ENCODE measurements at regions not wholly inside any gene's neighbourhood (a gene's known extent, or its start where the extent isn't known, plus 50 kb on each side); places are given as distances from the start of the nearest gene placed in this dataset.
"Not testable (repeated sequence)": the region's sequence is repeated elsewhere in the genome, so short reads cannot be mapped to it uniquely, and the experiment has no call there.

DNA sequence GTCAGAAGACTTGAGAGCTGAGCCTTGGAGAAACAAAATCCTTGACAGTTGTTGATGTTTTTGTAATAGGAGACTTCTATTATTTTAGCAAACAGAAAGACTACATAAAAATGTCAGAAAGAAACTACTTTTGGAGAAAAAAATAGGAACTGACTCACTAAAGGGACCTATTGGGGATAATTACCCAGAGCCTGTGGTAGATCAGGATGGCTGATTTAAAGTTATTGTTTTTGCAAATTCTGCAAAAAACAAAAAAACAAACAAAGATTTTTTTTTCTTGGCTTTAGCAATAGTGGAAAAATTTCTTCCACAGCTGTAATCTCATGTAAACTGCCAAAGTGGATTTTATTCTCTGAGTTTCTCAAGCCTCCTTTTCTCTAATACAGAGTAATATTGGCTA is 101.5 kb upstream of the SATB1 start:
- no peak for ATAC-seq

DNA sequence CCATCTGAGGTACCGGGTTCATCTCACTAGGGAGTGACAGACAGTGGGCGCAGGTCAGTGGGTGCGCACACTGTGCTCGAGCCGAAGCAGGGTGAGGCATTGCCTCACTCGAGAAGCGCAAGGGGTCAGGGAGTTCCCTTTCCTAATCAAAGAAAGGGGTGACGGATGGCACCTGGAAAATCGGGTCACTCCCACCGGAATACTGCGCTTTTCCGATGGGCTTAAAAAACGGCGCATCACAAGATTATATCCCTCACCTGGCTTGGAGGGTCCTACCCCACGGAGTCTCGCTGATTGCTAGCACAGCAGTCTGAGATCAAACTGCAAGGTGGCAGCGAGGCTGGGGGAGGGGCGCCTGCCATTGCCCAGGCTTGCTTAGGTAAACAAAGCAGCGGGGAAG is 91.0 kb upstream of the SATB1 start:
- DNase-seq, POLR2A ChIA-PET, H3K27me3 Mint-ChIP-seq, ATAC-seq, H3K27ac Mint-ChIP-seq: not testable (repeated sequence)
- H3K9me3 Mint-ChIP-seq, result peaks cover 0 to 13% (median 3%) of the 10 kb centered on the region in 9 donors
- peak overlapping the region in 1 of 10 donors; percentile 41 for H3K4me3 Mint-ChIP-seq
- H3K4me1 Mint-ChIP-seq, result peaks cover 2 to 14% (median 8%) of the 10 kb centered on the region in 4 donors
- H3K36me3 Mint-ChIP-seq, result peaks cover 4 to 23% (median 12%) of the 10 kb centered on the region in 3 donors

More for the DNA sequence above, 101.5 kb upstream of the SATB1 start:
- peaks cover 3 to 41% (median 27%) of the 10 kb centered on the region in 9 donors for H3K9me3 Mint-ChIP-seq
- no peak overlapping the region for H3K27ac Mint-ChIP-seq
- POLR2A ChIA-PET, result no interaction called here
- peaks cover 0 to 19% (median 7%) of the 10 kb centered on the region in 4 donors for H3K4me1 Mint-ChIP-seq
- H3K4me3 Mint-ChIP-seq, result no peak overlapping the region
- H3K27me3 Mint-ChIP-seq, result no peaks in the 10 kb centered on the region
- no peak for DNase-seq
- H3K36me3 Mint-ChIP-seq, result peaks cover 54 to 78% (median 66%) of the 10 kb centered on the region in 3 donors

DNA sequence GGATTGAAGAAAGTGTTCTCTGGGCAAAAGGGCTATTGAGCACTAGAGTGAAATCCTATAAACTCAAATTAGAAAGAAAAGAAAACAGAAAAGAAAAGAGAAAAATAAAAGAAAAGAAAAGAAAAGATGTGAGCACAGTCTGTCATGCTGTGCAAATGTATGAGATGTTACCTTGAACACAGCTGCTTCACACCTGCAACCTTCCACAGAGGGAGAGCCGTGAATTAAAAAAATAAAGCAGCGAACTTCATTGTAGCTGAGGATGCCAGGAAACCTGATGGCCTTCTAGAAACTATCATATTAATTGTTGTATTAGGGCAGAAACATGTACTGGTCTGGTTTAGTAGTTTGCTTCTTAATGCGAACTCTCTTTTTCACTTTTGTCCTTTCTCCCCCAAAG is 88.0 kb upstream of the SATB1 start:
- H3K4me3 Mint-ChIP-seq, result no peak overlapping the region
- H3K27me3 Mint-ChIP-seq, result no peaks in the 10 kb centered on the region
- DNase-seq (no peak), ATAC-seq (no peak)
- peaks cover 15 to 26% (median 15%) of the 10 kb centered on the region in 3 donors for H3K36me3 Mint-ChIP-seq
- peaks cover 0 to 13% (median 0%) of the 10 kb centered on the region in 9 donors for H3K9me3 Mint-ChIP-seq
- H3K27ac Mint-ChIP-seq, result no peak overlapping the region
- H3K4me1 Mint-ChIP-seq, result peaks cover 7 to 32% (median 19%) of the 10 kb centered on the region in 4 donors
- POLR2A ChIA-PET, result no interaction called here

DNA sequence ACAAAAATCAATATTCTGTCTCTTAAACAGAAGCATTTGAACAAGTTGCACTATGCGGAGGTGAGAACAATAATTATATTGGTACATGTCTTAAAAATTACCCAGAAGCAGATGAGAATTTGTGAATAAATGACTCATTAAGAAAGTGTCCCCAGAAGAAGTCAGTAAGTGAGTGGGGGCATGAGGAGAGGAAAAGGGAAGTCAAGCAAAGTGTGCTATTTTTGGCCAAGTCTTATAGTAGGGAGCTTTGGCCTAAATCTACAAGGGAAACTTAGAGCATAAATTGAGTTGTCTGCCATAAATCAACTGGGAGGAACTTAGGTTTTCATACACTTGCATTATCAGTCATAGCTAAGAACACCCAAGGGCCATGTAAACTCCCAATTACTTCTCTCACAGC is 86.9 kb upstream of the SATB1 start:
- Mint-ChIP-seq H3K4me1 (peaks cover 7 to 34% (median 22%) of the 10 kb centered on the region in 4 donors), H3K36me3 (peaks cover 15 to 29% (median 15%) of the 10 kb centered on the region in 3 donors), H3K27me3 (no peaks in the 10 kb centered on the region), H3K4me3 (no peak overlapping the region), H3K27ac (peak overlapping the region in 4 of 10 donors; percentile 8 to 46 (median 20)), H3K9me3 (peaks cover 0 to 13% (median 0%) of the 10 kb centered on the region in 9 donors)
- no peak for ATAC-seq
- POLR2A ChIA-PET, result no interaction called here
- no peak for DNase-seq

DNA sequence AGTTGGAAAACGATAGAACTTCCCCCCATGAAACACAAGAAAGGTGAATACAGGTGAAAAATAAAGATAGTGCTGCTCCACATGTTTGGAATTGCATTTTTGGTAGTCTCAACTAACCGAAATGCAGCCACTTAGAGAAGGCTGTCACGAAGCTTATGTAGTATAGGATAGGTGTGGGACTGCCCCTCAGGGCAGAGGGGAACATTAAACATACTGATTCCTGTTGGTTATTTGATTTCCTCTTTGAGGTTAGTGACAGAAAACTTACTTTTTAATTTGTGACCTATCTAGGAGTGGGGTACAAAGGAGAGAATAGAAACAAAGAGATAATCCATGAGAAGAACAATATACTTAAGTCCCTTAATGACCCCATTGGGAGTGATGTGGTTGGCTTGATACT is 85.8 kb upstream of the SATB1 start:
- peaks cover 0 to 13% (median 0%) of the 10 kb centered on the region in 9 donors for H3K9me3 Mint-ChIP-seq
- DNase-seq (no peak), ATAC-seq (no peak)
- H3K27me3 Mint-ChIP-seq, result no peaks in the 10 kb centered on the region
- H3K4me3 Mint-ChIP-seq, result no peak overlapping the region
- POLR2A ChIA-PET, result no interaction called here
- peaks cover 7 to 45% (median 24%) of the 10 kb centered on the region in 4 donors for H3K4me1 Mint-ChIP-seq
- peak overlapping the region in 2 of 10 donors; percentile 21 to 27 for H3K27ac Mint-ChIP-seq
- peaks cover 15 to 32% (median 18%) of the 10 kb centered on the region in 3 donors for H3K36me3 Mint-ChIP-seq

DNA sequence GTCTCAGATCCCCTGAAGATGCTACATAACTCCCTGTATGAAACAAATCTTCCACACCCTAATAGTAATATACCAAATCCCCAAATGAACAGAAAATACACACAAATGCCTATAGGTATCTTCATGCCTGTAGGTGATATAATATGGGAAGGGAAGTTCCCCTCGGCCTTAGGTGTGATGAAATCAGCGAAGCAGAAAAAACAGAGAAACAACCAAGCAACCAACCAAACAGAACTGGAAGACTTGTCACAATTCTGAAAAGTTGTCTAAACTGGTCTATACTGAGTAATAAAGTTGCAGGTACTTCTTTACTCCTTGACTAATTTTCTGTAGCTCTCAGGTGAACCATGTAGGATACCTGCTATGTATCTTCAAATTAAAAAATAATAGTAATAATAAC is 82.2 kb upstream of the SATB1 start:
- H3K4me1 Mint-ChIP-seq, result peaks cover 8 to 48% (median 23%) of the 10 kb centered on the region in 4 donors
- no peaks in the 10 kb centered on the region for H3K27me3 Mint-ChIP-seq
- H3K27ac Mint-ChIP-seq, result peak overlapping the region in 1 of 10 donors; percentile 23
- no peak for DNase-seq
- POLR2A ChIA-PET, result no interaction called here
- peaks cover 0 to 11% (median 0%) of the 10 kb centered on the region in 9 donors for H3K9me3 Mint-ChIP-seq
- H3K36me3 Mint-ChIP-seq, result peaks cover 15 to 32% (median 16%) of the 10 kb centered on the region in 3 donors
- ATAC-seq, result no peak
- H3K4me3 Mint-ChIP-seq, result no peak overlapping the region

DNA sequence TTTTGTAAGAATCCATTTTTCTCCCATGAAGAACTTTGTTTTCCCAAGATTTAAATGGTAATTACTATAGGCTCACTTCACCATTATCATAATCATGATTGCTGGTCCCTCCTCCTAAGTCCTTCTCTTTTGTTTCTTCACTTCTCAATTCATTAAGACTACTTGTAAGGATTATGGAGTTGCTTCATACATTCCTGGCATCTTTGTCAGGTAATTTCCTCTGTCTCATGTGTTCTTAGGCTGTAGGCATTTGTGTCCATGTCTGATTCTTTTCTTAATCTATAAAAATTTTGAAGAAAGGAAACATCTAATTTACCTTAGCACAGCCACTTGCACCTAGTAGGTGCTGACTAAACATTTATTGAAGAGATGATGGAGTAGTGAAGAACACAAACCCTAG is 79.9 kb upstream of the SATB1 start:
- peaks cover 13 to 50% (median 23%) of the 10 kb centered on the region in 4 donors for H3K4me1 Mint-ChIP-seq
- DNase-seq, result no peak
- peaks cover 7 to 18% (median 10%) of the 10 kb centered on the region in 3 donors for H3K36me3 Mint-ChIP-seq
- H3K9me3 Mint-ChIP-seq, result peaks cover 0 to 11% (median 0%) of the 10 kb centered on the region in 9 donors
- no peaks in the 10 kb centered on the region for H3K27me3 Mint-ChIP-seq
- H3K27ac Mint-ChIP-seq, result no peak overlapping the region
- no peak for ATAC-seq
- POLR2A ChIA-PET, result no interaction called here
- H3K4me3 Mint-ChIP-seq, result no peak overlapping the region

DNA sequence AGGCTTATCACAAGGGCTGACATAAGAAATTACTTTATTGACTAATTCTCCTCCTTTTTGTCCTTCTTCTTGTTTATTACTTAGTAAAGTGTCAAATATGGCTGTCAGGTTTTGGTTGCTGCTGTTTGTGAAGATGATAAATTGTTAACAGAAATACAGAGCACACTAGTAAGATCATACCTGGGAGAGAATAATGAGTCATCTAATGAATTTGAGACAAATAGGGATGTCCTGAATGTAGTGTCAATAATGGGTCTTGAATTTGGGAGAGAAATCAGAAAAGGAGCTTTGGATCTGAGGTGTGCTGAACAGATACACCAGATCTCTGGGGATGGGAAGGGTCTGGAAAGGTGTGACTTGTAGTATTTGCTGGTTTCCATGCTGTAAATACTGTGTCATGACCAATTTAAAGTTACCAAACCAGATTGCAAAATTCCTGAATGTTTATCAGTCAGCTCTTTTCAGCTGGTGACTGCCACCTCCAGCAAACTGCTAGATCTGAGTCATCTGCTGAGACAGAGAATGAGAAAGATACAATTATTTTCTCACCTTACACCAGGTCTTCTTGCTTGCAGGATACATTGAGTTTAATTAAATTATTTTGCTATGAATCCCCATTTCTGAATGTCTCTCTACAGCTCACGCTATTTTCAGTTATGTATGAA is 76.7 kb upstream of the SATB1 start:
- POLR2A ChIA-PET, result interaction anchor here (0.5 kb wide), 1 partner anchor 50 kb away, joined by 8 read pairs; no protein-coding TSS in a partner anchor
- no peaks in the 10 kb centered on the region for H3K9me3 Mint-ChIP-seq
- no peaks in the 10 kb centered on the region for H3K27me3 Mint-ChIP-seq
- peaks cover 0 to 23% (median 10%) of the 10 kb centered on the region in 3 donors for H3K36me3 Mint-ChIP-seq
- no peak overlapping the region for H3K4me3 Mint-ChIP-seq
- peaks cover 16 to 59% (median 41%) of the 10 kb centered on the region in 4 donors for H3K4me1 Mint-ChIP-seq
- ATAC-seq (no peak), DNase-seq (no peak)
- peak overlapping the region in 6 of 10 donors; percentile 17 to 65 (median 39) for H3K27ac Mint-ChIP-seq

DNA sequence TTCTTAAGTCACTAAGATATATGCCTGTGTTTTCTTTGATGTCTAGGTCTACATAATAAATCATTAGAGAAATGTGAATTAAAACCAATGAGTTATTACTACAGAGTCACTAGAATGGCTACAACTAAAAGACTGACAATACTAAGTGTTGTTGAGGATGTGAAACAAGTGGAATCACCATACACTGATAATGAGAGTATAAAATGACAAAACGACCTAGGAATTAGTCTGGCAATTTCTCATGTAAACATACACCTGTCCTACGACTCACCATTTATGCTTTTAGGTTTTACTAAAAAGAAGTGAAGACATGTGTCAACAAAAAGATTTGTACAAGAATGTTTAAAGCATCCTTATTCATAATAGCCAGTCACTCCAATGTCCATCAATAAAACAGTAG is 75.2 kb upstream of the SATB1 start:
- POLR2A ChIA-PET, result interaction anchor here (0.5 kb wide), 1 partner anchor 1936 kb away, joined by 3 read pairs; no protein-coding TSS in a partner anchor
- peaks cover under 1 to 15% (median 8%) of the 10 kb centered on the region in 3 donors for H3K36me3 Mint-ChIP-seq
- no peak for ATAC-seq
- H3K27me3 Mint-ChIP-seq, result no peaks in the 10 kb centered on the region
- H3K4me1 Mint-ChIP-seq, result peaks cover 16 to 49% (median 41%) of the 10 kb centered on the region in 4 donors
- peak overlapping the region in 2 of 10 donors; percentile 3 to 44 for H3K4me3 Mint-ChIP-seq
- no peak for DNase-seq
- H3K9me3 Mint-ChIP-seq, result peaks cover 0 to 3% (median 0%) of the 10 kb centered on the region in 9 donors
- peak overlapping the region in 6 of 10 donors; percentile 18 to 90 (median 32) for H3K27ac Mint-ChIP-seq

DNA sequence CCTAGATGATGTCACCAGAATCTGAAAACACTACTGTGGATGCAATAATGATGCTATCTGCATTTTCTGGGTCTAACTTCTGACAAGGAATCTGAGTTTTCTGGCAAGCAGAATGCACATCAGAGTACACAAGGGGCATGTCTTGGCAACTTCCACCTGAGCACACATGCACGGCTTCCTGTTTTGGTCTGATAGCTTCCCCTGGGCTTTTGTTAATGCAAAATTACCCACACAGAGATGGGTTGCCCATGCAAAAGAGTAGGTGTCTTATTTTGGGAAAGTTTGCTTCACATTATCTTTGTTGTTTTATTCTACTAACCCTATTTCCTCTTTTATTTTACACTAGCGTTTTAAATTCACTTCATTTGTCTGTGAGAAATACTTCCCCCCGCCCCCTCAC is 74.2 kb upstream of the SATB1 start:
- H3K4me1 Mint-ChIP-seq, result peaks cover 17 to 52% (median 41%) of the 10 kb centered on the region in 4 donors
- DNase-seq, result peak in 8 of 10 donors; percentile 3 to 49 (median 27)
- POLR2A ChIA-PET, result no interaction called here

DNA sequence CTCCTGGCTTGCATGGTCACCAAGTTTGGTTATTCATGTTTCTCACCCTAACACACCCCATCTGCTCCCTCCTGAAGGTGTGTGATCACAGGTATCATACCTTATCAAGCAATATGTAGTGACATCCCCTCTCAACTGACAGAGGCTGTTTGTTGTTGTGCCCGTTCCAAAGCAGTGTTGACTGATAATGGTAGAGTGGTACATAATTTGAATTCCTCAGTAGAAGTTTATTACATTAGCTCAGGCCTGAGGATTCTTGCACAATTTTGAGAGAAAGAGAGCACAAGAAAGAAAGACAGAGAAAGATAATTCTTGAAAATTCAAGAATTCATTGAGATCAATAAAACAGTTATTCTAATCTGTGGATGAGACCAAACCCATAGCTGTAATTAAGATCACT is 69.1 kb upstream of the SATB1 start:
- Mint-ChIP-seq H3K36me3 (peaks cover 12 to 25% (median 18%) of the 10 kb centered on the region in 3 donors), H3K4me1 (peaks cover 18 to 50% (median 37%) of the 10 kb centered on the region in 4 donors), H3K9me3 (peaks cover 0 to 9% (median 0%) of the 10 kb centered on the region in 9 donors), H3K27ac (peak overlapping the region in 1 of 10 donors; percentile 27), H3K4me3 (no peak overlapping the region), H3K27me3 (no peaks in the 10 kb centered on the region)
- no peak for DNase-seq
- POLR2A ChIA-PET, result no interaction called here
- ATAC-seq, result no peak

More for the DNA sequence above, 74.2 kb upstream of the SATB1 start:
- H3K27me3 Mint-ChIP-seq, result no peaks in the 10 kb centered on the region
- H3K27ac Mint-ChIP-seq, result peak overlapping the region; percentile 18 to 90 (median 84)
- H3K9me3 Mint-ChIP-seq, result peaks cover 0 to 9% (median 0%) of the 10 kb centered on the region in 9 donors
- H3K36me3 Mint-ChIP-seq, result peaks cover 10 to 19% (median 14%) of the 10 kb centered on the region in 3 donors
- H3K4me3 Mint-ChIP-seq, result peak overlapping the region; percentile 24 to 78 (median 56)
- ATAC-seq, result peak; percentile 98 to 99

DNA sequence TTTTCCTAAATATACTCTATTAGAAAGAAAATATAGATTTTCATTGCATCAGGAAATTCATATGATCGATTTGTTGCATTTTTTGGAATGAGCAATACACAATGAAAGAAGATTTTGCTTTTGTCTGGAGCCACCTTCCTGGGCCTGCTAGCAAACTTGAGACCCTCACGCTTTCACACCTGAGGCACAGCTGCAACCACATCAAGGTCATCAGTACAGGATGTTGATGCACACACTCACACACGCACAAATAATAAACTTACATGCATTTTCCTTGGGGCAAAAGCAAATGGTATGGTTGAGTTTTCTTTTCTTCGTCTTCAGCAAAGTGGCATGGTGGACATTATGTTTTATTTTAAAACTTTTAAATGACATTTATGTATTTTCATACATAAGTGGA is 64.8 kb upstream of the SATB1 start:
- peaks cover 0 to 11% (median 6%) of the 10 kb centered on the region in 9 donors for H3K9me3 Mint-ChIP-seq
- peaks cover 23 to 31% (median 26%) of the 10 kb centered on the region in 3 donors for H3K36me3 Mint-ChIP-seq
- POLR2A ChIA-PET, result no interaction called here
- DNase-seq (peak in 7 of 10 donors; percentile 5 to 63 (median 29)), ATAC-seq (peak; percentile 57 to 63)
- peak overlapping the region in 8 of 10 donors; percentile 32 to 90 (median 78) for H3K27ac Mint-ChIP-seq
- H3K4me1 Mint-ChIP-seq, result peaks cover 13 to 37% (median 28%) of the 10 kb centered on the region in 4 donors
- no peaks in the 10 kb centered on the region for H3K27me3 Mint-ChIP-seq
- H3K4me3 Mint-ChIP-seq, result peak overlapping the region in 9 of 10 donors; percentile 3 to 69 (median 58)

DNA sequence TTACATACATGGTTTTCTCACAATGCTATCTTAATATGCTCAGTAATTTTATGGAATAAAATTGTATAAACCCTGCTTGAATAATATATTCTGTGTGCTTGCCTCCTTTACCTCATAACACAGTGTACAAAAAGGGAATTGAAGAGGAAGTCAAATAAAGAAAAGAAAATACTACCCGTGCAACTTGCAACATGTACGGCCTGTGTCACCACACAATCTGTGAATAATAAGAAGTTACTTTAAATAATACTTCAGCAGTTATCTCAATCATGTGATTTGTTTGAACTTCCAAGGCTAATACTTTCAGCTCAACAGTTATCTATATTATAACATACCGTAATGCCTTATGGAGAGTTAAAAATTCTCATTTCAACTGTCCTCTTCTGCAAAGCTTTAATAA is 58.1 kb upstream of the SATB1 start:
- H3K9me3 Mint-ChIP-seq, result peaks cover 0 to 25% (median 9%) of the 10 kb centered on the region in 9 donors
- H3K27me3 Mint-ChIP-seq, result no peaks in the 10 kb centered on the region
- peaks cover 16 to 38% (median 21%) of the 10 kb centered on the region in 3 donors for H3K36me3 Mint-ChIP-seq
- H3K4me3 Mint-ChIP-seq, result no peak overlapping the region
- ATAC-seq, result no peak
- no peak for DNase-seq
- POLR2A ChIA-PET, result no interaction called here
- no peak overlapping the region for H3K27ac Mint-ChIP-seq
- H3K4me1 Mint-ChIP-seq, result peaks cover 10 to 30% (median 25%) of the 10 kb centered on the region in 4 donors

All from naive thymus-derived CD8-positive, alpha-beta T cell (primary cell).